ENCODE measurements at regions not wholly inside any gene's neighbourhood (a gene's known extent, or its start where the extent isn't known, plus 50 kb on each side); places are given as distances from the start of the nearest gene placed in this dataset.

DNA sequence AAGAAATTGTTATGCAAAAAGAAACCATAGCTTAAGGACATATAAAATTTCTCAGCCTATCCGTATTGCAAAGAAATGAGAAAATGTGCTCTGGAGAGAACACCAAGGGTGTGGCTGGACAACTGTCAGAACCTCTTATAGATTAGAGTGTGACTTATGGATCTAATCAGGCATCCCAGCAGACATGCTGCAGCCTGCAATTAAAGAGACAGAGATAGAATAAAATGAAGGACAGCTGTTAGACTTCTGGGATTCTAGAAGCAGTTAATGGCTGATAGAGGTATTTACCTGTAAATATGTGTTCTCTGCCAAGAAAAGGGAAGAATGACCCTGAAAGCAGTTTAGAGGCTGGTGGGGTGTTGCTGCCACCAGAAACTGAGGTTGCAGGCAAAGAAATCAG lies 160.1 kb upstream of the KIF2B start:
- TF ChIP-seq, protein P1, sequence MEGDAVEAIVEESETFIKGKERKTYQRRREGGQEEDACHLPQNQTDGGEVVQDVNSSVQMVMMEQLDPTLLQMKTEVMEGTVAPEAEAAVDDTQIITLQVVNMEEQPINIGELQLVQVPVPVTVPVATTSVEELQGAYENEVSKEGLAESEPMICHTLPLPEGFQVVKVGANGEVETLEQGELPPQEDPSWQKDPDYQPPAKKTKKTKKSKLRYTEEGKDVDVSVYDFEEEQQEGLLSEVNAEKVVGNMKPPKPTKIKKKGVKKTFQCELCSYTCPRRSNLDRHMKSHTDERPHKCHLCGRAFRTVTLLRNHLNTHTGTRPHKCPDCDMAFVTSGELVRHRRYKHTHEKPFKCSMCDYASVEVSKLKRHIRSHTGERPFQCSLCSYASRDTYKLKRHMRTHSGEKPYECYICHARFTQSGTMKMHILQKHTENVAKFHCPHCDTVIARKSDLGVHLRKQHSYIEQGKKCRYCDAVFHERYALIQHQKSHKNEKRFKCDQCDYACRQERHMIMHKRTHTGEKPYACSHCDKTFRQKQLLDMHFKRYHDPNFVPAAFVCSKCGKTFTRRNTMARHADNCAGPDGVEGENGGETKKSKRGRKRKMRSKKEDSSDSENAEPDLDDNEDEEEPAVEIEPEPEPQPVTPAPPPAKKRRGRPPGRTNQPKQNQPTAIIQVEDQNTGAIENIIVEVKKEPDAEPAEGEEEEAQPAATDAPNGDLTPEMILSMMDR (IDR thresholded peaks at IDR 0.05): no peak
- TF ChIP-seq POLR2A (IDR thresholded peaks at IDR 0.05): no peak

Measured in esophagus squamous epithelium (tissue), 4 donors.